ENCODE measurements at regions not wholly inside any gene's neighbourhood (a gene's known extent, or its start where the extent isn't known, plus 50 kb on each side); places are given as distances from the start of the nearest gene placed in this dataset.

- TF ChIP-seq EP300 (IDR thresholded peaks at IDR 0.05) (no peak), POLR2A (IDR thresholded peaks at IDR 0.05; ENCODE audit: low read depth) (no peak), POLR2AphosphoS5 (IDR thresholded peaks at IDR 0.05) (no peak), CTCF (IDR thresholded peaks at IDR 0.05) (no peak)
- no peak for DNase-seq (ENCODE audit: extremely low spot score)
- intact Hi-C loops (cut with DNase I), result no loop called here
- no peak overlapping the region for H3K27ac ChIP-seq (replicated peaks in 1 of 4)
- peaks cover 0 to 8% (median 3%) of the 10 kb centered on the region in 4 donors for H3K4me1 ChIP-seq
- H3K36me3 ChIP-seq, result no peaks in the 10 kb centered on the region
- WGBS, result 68% methylated on average over 2 of the region's 2 CpGs
- H3K27me3 ChIP-seq, result no peaks in the 10 kb centered on the region
- no peaks in the 10 kb centered on the region for H3K9me3 ChIP-seq
- no peak overlapping the region for H3K4me3 ChIP-seq
Observed at GRCh38 chr18:44324361-44324760, 356.3 kb upstream of the SETBP1 start.

GRCh38 chr18:44325903-44326635, 354.6 kb upstream of the SETBP1 start:
- Histone ChIP-seq H3K4me3 (no peak overlapping the region), H3K27me3 (no peaks in the 10 kb centered on the region), H3K9me3 (no peaks in the 10 kb centered on the region), H3K36me3 (no peaks in the 10 kb centered on the region), H3K27ac (replicated peaks in 1 of 4) (no peak overlapping the region), H3K4me1 (peaks cover 0 to 8% (median 3%) of the 10 kb centered on the region in 4 donors)
- no peak for DNase-seq (ENCODE audit: extremely low spot score)
- intact Hi-C loops (cut with DNase I), result no loop called here
- WGBS, result 53% methylated on average over 4 of the region's 4 CpGs
- TF ChIP-seq CTCF (IDR thresholded peaks at IDR 0.05) (peak; percentile 43 to 58 (median 49)), EP300 (IDR thresholded peaks at IDR 0.05) (no peak)

DNA sequence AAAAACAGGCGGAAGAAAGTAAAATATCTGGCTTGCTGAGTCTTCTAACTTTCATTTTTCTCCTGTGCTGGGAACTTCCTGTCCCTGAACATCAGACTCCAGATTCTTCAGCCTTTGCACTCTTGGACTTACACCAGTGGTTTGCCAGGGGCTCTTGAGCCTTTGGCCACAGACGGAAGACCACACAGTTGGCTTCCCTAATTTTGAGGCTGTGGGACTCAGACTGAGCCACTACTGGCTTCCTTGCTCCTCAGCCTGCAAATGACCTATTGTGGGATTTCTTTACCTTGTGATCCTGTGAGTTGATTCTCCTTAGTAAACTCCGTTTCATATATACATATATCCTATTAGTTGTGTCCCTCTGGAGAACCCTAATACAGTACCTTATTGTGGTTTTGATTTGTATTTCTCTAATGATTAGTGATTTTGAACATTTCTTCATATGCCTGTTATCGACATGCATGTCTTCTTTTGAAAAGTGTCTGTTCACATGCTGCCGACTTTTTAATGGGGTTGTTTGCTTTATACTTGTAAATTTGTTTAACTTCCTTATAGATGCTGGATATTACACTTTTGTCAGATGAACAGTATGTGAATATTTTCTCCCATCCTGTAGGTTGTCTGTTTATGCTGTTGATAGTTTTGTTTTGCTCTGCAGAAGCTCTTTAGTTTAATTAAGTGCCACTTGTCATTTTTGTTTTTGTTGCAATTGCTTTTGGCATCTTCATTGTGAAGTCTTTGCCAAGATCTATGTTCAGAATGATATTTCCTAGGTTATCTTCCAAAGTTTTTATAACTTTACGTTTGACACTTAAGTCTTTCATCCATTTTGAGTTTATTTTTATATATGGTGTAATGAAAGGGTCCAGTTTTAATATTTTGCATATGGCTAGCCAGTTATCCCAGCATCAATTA, 348.8 kb upstream of the SETBP1 start:
- Histone ChIP-seq H3K4me1 (no peaks in the 10 kb centered on the region), H3K4me3 (no peak overlapping the region), H3K9me3 (no peaks in the 10 kb centered on the region), H3K27me3 (no peaks in the 10 kb centered on the region), H3K27ac (replicated peaks in 1 of 4) (no peak overlapping the region), H3K36me3 (no peaks in the 10 kb centered on the region)
- no peak for DNase-seq (ENCODE audit: extremely low spot score)
- TF ChIP-seq EP300 (IDR thresholded peaks at IDR 0.05) (no peak), POLR2AphosphoS5 (IDR thresholded peaks at IDR 0.05) (no peak), POLR2A (IDR thresholded peaks at IDR 0.05; ENCODE audit: low read depth) (no peak)
- intact Hi-C loops (cut with DNase I), result no loop called here
- WGBS, result 85% methylated on average over 6 of the region's 6 CpGs

GRCh38 chr18:44341759-44342158, 338.9 kb upstream of the SETBP1 start:
- no peak for TF ChIP-seq CTCF (IDR thresholded peaks at IDR 0.05)
- TF ChIP-seq EP300 (IDR thresholded peaks at IDR 0.05), result no peak
- no peak for TF ChIP-seq POLR2A (IDR thresholded peaks at IDR 0.05; ENCODE audit: low read depth)
- TF ChIP-seq POLR2AphosphoS5 (IDR thresholded peaks at IDR 0.05), result no peak
- Histone ChIP-seq H3K27me3 (no peaks in the 10 kb centered on the region), H3K9me3 (no peaks in the 10 kb centered on the region), H3K36me3 (no peaks in the 10 kb centered on the region), H3K27ac (replicated peaks in 1 of 4) (no peak overlapping the region), H3K4me3 (no peak overlapping the region), H3K4me1 (peaks cover 0 to 6% (median 3%) of the 10 kb centered on the region in 4 donors)
- intact Hi-C loops (cut with DNase I), result no loop called here
- no peak for DNase-seq (ENCODE audit: extremely low spot score)
- WGBS, result 100% methylated on average over 1 of the region's 1 CpG

DNA sequence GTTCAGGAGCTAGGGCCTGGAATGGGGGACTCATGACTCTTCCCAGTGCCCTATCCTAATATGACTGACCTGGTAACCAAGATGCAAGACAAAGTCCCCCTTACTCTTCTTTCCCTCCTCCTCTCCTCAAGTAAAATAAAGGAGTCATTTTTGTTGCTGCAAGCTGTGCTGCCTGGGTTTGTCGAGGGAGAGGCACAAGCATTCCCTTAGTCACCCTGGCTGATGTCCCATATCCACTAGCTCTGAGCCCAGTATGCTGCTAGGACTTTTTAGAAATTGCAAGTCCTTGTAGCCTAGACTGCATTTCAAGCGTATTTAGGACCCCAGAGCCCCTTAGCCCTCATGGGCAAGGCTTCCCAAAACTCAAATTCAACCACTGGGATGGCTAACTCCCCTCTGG, 338.5 kb upstream of the SETBP1 start:
- no peak overlapping the region for H3K4me3 ChIP-seq
- no peaks in the 10 kb centered on the region for H3K27me3 ChIP-seq
- TF ChIP-seq EP300 (IDR thresholded peaks at IDR 0.05) (no peak), POLR2A (IDR thresholded peaks at IDR 0.05; ENCODE audit: low read depth) (no peak), POLR2AphosphoS5 (IDR thresholded peaks at IDR 0.05) (no peak), CTCF (IDR thresholded peaks at IDR 0.05) (no peak)
- intact Hi-C loops (cut with DNase I), result no loop called here
- H3K9me3 ChIP-seq, result no peaks in the 10 kb centered on the region
- H3K4me1 ChIP-seq, result peaks cover 0 to 6% (median 3%) of the 10 kb centered on the region in 4 donors
- DNase-seq (ENCODE audit: extremely low spot score), result no peak
- H3K27ac ChIP-seq (replicated peaks in 1 of 4), result no peak overlapping the region
- H3K36me3 ChIP-seq, result no peaks in the 10 kb centered on the region
- 83% methylated on average over 2 of the region's 2 CpGs for WGBS
